ENCODE measurements at regions not wholly inside any gene's neighbourhood (a gene's known extent, or its start where the extent isn't known, plus 50 kb on each side); places are given as distances from the start of the nearest gene placed in this dataset.
"Not testable (repeated sequence)": the region's sequence is repeated elsewhere in the genome, so short reads cannot be mapped to it uniquely, and the experiment has no call there.

DNA sequence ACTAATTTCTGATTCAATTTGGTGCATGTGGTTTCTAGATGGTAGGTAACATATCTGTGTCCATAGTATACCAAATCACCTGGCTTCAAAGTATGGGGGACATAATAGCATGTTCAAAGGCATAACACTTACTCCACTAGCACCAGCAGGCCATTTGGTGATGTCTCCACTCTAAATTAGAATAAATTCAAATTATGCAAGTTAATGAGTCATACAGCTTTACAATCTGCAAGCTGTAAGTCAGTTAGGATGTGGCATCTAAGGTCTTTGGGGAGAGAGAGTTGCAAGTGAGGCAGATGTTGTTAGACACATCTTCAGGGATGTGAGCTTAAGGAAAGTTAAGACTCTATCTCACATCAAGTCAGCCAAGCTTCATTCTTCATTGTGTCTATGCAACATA, 506.4 kb upstream of the GRM3 start:
- Histone ChIP-seq H3K27ac (no peak overlapping the region), H3K27me3 (replicated peaks) (no peaks in the 10 kb centered on the region), H3K4me3 (ENCODE audit: low read depth, low read length) (no peak overlapping the region), H3K36me3 (replicated peaks) (no peaks in the 10 kb centered on the region)
- TF ChIP-seq CTCF (IDR thresholded peaks at IDR 0.05; ENCODE audit: low read depth, low read length, missing control alignments) = no peak
- in situ Hi-C loops (cut with HindIII; ENCODE audit: low pct_ligation_motif_present, low sequenced_read_pairs) = no loop called here
- DNase-seq = no peak

DNA sequence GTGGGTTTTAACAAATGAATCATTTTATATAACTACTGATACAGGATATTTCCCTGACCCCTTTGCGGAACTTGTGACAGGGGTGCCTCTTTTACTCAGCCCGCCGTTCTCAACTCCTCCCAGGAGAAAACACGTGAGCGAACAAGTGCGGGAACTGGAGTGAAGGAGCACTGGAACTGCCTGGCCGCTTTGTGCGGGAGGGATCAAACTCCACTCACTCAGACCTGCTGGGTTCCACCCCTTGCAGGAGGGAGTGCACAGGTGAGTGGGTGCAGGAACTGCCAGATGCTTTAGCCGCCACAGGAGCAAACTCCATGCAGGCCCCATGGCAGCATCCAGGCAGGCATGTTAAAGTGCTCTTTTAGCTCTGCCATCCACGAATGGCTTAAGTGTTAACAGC, 513.4 kb upstream of the GRM3 start:
- in situ Hi-C loops (cut with HindIII; ENCODE audit: low pct_ligation_motif_present, low sequenced_read_pairs) = no loop called here
- no peak for TF ChIP-seq CTCF (IDR thresholded peaks at IDR 0.05; ENCODE audit: low read depth, low read length, missing control alignments)

DNA sequence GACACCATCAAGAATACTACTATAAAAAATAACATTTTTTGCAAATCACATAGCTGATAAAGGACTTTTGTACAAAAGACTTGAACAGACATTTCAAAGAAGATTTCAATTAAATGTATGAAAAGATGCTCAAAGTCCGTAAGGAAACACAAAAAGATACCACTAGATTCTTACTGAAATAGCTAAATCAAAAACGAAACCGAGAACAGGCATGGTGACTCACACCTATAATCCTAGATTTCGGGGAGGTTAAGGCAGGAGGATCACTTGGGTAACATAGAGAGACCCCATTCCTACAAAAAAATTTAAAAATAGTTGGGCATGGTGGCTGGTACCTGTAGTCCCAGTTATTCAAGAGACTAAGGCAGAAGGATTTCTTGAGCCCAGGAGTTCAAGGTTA, 520.2 kb upstream of the GRM3 start:
- in situ Hi-C loops (cut with HindIII; ENCODE audit: low pct_ligation_motif_present, low sequenced_read_pairs) = no loop called here
- TF ChIP-seq CTCF (IDR thresholded peaks at IDR 0.05; ENCODE audit: low read depth, low read length, missing control alignments) = no peak
- DNase-seq = no peak

More for the DNA sequence above, 513.4 kb upstream of the GRM3 start:
- Histone ChIP-seq H3K27me3 (replicated peaks) (no peaks in the 10 kb centered on the region), H3K27ac (no peak overlapping the region), H3K4me3 (ENCODE audit: low read depth, low read length) (no peak overlapping the region), H3K36me3 (replicated peaks) (no peaks in the 10 kb centered on the region)
- no peak for DNase-seq

DNA sequence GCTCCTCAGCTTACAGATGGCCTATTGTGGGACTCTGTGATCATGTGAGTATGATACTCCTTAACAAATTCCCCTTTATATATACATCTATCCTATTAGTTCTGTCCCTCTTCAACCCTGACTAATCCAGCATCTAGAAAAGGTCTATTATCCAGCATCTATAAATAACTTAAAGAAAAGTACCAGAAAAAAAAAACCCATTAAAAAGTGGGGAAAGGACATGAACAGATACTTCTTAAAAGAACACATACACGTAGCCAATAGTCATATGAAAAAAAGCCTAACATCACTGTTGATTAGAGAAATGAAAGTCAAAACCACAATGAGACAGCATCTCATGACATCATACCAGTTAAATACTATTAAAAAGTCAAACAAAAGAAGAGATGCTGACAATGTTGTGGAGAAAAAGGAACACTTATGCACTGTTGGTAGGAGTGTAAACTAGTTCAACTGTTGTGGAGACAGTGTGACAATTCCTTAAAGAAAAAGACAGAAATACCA, 549.5 kb upstream of the GRM3 start:
- no peak overlapping the region for H3K27ac ChIP-seq
- in situ Hi-C loops (cut with HindIII; ENCODE audit: low pct_ligation_motif_present, low sequenced_read_pairs) = no loop called here
- no peak for DNase-seq
- no peaks in the 10 kb centered on the region for H3K36me3 ChIP-seq (replicated peaks)
- no peaks in the 10 kb centered on the region for H3K27me3 ChIP-seq (replicated peaks)
- TF ChIP-seq CTCF (IDR thresholded peaks at IDR 0.05; ENCODE audit: low read depth, low read length, missing control alignments) = no peak
- no peak overlapping the region for H3K4me3 ChIP-seq (ENCODE audit: low read depth, low read length)

More for the DNA sequence above, 520.2 kb upstream of the GRM3 start:
- Histone ChIP-seq H3K27me3 (replicated peaks) (no peaks in the 10 kb centered on the region), H3K4me3 (ENCODE audit: low read depth, low read length) (no peak overlapping the region), H3K27ac (no peak overlapping the region), H3K36me3 (replicated peaks) (no peaks in the 10 kb centered on the region)

GRCh38 chr7:86091369-86091768, 552.3 kb upstream of the GRM3 start:
- no peak for DNase-seq
- in situ Hi-C loops (cut with HindIII; ENCODE audit: low pct_ligation_motif_present, low sequenced_read_pairs) = no loop called here
- no peak for TF ChIP-seq CTCF (IDR thresholded peaks at IDR 0.05; ENCODE audit: low read depth, low read length, missing control alignments)
- H3K36me3 ChIP-seq (replicated peaks) = no peaks in the 10 kb centered on the region
- H3K27me3 ChIP-seq (replicated peaks) = no peaks in the 10 kb centered on the region
- no peak overlapping the region for H3K27ac ChIP-seq
- H3K4me3 ChIP-seq (ENCODE audit: low read depth, low read length) = no peak overlapping the region

- TF ChIP-seq CTCF (IDR thresholded peaks at IDR 0.05; ENCODE audit: low read depth, low read length, missing control alignments) = no peak
- in situ Hi-C loops (cut with HindIII; ENCODE audit: low pct_ligation_motif_present, low sequenced_read_pairs) = no loop called here
Measured at GRCh38 chr7:86089455-86089854, 554.3 kb upstream of the GRM3 start.

DNA sequence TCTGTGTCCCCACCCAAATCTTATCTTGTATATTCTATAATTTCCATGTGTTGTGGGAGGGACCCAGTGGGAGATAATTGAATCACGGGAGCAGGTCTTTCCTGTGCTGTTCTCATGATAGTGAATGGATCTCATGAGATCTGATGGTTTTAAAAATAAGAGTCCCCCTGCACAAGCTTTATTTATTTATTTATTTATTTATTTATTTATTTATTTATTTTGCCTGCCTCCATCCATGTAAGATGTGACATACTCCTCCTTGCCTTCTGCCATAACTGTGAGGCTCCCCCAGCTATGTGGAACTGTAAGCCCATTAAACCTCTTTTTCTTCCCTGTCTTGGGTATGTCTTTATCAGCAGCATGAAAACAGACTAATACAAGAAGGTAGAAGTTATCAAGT, 579.1 kb upstream of the GRM3 start:
- H3K36me3 ChIP-seq (replicated peaks); DNase-seq; H3K4me3 ChIP-seq (ENCODE audit: low read depth, low read length); H3K27me3 ChIP-seq (replicated peaks); in situ Hi-C loops (cut with HindIII; ENCODE audit: low pct_ligation_motif_present, low sequenced_read_pairs); H3K27ac ChIP-seq: not testable (repeated sequence)

More at GRCh38 chr7:86089455-86089854, 554.3 kb upstream of the GRM3 start:
- H3K4me3 ChIP-seq (ENCODE audit: low read depth, low read length) = no peak overlapping the region
- no peaks in the 10 kb centered on the region for H3K27me3 ChIP-seq (replicated peaks)
- H3K27ac ChIP-seq = no peak overlapping the region
- DNase-seq = no peak
- no peaks in the 10 kb centered on the region for H3K36me3 ChIP-seq (replicated peaks)
